ENCODE measurements at regions not wholly inside any gene's neighbourhood (a gene's known extent, or its start where the extent isn't known, plus 50 kb on each side); places are given as distances from the start of the nearest gene placed in this dataset.

- TF ChIP-seq CTCF (IDR thresholded peaks at IDR 0.05) (no peak), POLR2A (IDR thresholded peaks at IDR 0.05) (no peak)
Observed at GRCh38 chr4:59666645-59667044, 1533.5 kb upstream of the ADGRL3 start.

Measured in right lobe of liver (tissue), 4 donors.